GM12872 (cell line): ENCODE measurements at regions not wholly inside any gene's neighbourhood (a gene's known extent, or its start where the extent isn't known, plus 50 kb on each side); places are given as distances from the start of the nearest gene placed in this dataset.

ENCODE experiments used
- TF ChIP-seq, protein P1 (sequence below): IDR thresholded peaks from 3 replicates; pipeline ENCODE4 v1.5.1; 2011; ENCODE audit warnings: low read depth, mild to moderate bottlenecking, low read length, moderate library complexity; ENCODE audit not compliant: insufficient read depth

GRCh38 chr2:67219651-67220050 is 177.5 kb upstream of the ETAA1 start:
- TF ChIP-seq, protein P1, sequence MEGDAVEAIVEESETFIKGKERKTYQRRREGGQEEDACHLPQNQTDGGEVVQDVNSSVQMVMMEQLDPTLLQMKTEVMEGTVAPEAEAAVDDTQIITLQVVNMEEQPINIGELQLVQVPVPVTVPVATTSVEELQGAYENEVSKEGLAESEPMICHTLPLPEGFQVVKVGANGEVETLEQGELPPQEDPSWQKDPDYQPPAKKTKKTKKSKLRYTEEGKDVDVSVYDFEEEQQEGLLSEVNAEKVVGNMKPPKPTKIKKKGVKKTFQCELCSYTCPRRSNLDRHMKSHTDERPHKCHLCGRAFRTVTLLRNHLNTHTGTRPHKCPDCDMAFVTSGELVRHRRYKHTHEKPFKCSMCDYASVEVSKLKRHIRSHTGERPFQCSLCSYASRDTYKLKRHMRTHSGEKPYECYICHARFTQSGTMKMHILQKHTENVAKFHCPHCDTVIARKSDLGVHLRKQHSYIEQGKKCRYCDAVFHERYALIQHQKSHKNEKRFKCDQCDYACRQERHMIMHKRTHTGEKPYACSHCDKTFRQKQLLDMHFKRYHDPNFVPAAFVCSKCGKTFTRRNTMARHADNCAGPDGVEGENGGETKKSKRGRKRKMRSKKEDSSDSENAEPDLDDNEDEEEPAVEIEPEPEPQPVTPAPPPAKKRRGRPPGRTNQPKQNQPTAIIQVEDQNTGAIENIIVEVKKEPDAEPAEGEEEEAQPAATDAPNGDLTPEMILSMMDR = no peak

GRCh38 chr2:67221266-67221665 is 175.9 kb upstream of the ETAA1 start:
- TF ChIP-seq, protein P1 = no peak

DNA sequence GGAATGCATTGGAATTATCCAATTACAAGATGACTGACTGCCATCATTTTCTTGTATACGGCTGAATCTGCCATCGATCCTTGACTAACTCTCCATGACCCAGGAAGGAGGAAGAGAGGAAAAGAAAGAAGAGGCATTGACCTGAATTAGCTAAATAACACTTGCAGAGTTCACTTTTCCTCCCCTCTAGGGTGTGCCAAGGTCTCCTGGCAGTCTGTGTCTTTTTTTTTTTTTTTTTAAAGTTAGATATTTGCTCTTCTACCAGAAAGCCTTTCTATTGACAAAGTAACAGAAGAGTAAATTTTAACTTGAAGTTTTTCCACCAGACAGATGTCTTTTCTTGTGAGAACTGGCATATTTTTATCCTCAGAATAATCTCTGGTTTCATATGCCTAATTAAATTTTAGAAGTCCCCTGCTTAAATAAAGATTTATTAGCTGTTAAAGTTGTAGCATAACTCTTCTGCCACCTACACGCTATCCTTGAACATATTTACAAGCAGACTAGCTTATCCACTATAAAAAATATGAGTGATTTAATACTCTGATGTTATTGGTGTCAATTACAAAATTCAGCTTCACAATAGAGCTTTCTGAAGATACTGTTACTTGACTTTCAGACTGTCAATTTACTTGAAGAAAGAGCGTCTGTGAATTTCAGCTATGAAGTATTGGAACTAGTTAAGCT is 171.7 kb upstream of the ETAA1 start:
- TF ChIP-seq, protein P1 = no peak

GRCh38 chr2:67229706-67230105 is 167.4 kb upstream of the ETAA1 start:
- TF ChIP-seq, protein P1 = no peak

- TF ChIP-seq, protein P1 = no peak
Measured at GRCh38 chr2:67232936-67233335, 164.2 kb upstream of the ETAA1 start.

GRCh38 chr2:67234440-67234839 is 162.7 kb upstream of the ETAA1 start:
- TF ChIP-seq, protein P1 = no peak

GRCh38 chr2:67237288-67237687 is 159.8 kb upstream of the ETAA1 start:
- TF ChIP-seq, protein P1 = no peak

GRCh38 chr2:67240507-67240906 is 156.6 kb upstream of the ETAA1 start:
- TF ChIP-seq, protein P1 = no peak
